ENCODE measurements at regions not wholly inside any gene's neighbourhood (a gene's known extent, or its start where the extent isn't known, plus 50 kb on each side); places are given as distances from the start of the nearest gene placed in this dataset.

- H3K27ac ChIP-seq, result peak overlapping the region; percentile 84
- H3K27me3 ChIP-seq, result no peaks in the 10 kb centered on the region
- H3K4me3 ChIP-seq, result peak overlapping the region; percentile 36
- peak; percentile 2 to 82 for DNase-seq (ENCODE audit: low read depth in 1 of 2, low spot score in 1 of 2)
- H3K36me3 ChIP-seq, result peaks cover 13% of the 10 kb centered on the region
- H3K4me1 ChIP-seq (ENCODE audit: low read depth), result peaks cover 4% of the 10 kb centered on the region
- no peak for TF ChIP-seq CTCF (IDR thresholded peaks at IDR 0.05; ENCODE audit: low read depth, low read length)
- H3K9me3 ChIP-seq (ENCODE audit: low read depth), result no peaks in the 10 kb centered on the region
Observed at GRCh38 chr5:27472000-27472763, 433.8 kb upstream of the CDH9 start.

DNA sequence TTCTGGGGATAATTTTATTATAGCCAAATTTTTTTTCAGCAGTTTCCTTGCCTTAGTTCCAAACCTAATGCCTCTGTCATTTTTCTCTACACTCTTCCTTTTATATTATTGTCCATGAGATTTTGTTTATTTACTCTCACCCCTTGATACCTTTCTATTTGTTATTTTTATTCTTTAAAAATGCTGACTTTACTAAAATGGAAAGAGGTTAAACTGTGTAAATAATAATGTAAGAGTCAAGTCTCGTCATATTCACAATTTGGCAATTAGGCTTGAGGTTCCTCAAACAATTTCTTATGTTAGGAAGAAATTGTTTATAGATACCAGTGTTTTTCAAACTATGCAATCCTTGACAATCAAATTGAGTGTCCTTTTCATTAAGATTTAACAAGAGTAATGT, 428.6 kb upstream of the CDH9 start:
- Histone ChIP-seq H3K27ac (no peak overlapping the region), H3K27me3 (no peaks in the 10 kb centered on the region), H3K4me3 (no peak overlapping the region), H3K36me3 (no peaks in the 10 kb centered on the region), H3K4me1 (ENCODE audit: low read depth) (peaks cover 4% of the 10 kb centered on the region), H3K9me3 (ENCODE audit: low read depth) (no peaks in the 10 kb centered on the region)
- no peak for TF ChIP-seq CTCF (IDR thresholded peaks at IDR 0.05; ENCODE audit: low read depth, low read length)
- DNase-seq (ENCODE audit: low read depth in 1 of 2, low spot score in 1 of 2), result no peak

GRCh38 chr5:27465140-27465539, 426.8 kb upstream of the CDH9 start:
- Histone ChIP-seq H3K27ac (no peak overlapping the region), H3K36me3 (no peaks in the 10 kb centered on the region), H3K4me3 (no peak overlapping the region), H3K27me3 (no peaks in the 10 kb centered on the region), H3K4me1 (ENCODE audit: low read depth) (no peaks in the 10 kb centered on the region), H3K9me3 (ENCODE audit: low read depth) (no peaks in the 10 kb centered on the region)
- no peak for TF ChIP-seq CTCF (IDR thresholded peaks at IDR 0.05; ENCODE audit: low read depth, low read length)
- DNase-seq (ENCODE audit: low read depth in 1 of 2, low spot score in 1 of 2), result no peak

DNA sequence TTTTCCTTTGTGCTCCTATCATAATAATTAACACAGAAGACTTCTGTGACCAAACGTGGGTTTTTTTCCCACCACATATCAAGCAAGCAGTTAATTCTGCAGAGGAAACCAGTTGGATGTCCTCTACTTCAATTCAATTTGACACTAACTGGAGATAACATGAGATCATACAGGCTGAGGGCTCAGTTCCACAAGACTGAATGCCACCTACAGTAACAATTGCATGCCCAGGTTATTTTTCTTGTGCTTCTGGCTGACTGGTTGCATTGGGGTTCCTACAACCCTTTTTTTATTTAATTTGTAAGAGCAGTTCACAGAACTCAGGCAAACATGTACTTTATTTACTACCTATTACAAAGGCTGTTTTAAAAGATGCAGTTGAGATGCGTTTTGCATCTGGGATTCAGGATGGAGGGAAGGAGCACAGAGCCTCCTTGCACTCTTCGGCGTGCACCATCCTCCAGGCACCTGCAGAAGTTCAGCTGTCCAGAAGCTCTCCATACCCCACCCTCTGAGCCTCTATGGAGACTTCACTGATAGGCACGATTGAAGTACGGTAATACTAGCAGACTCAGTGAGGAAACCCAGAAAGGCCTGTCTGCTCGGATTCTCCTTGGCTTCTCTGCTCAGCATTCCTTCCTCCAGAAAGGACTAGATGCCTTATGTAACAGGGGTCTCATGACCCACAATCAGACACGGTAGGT, 425.2 kb upstream of the CDH9 start:
- Histone ChIP-seq H3K27me3 (no peaks in the 10 kb centered on the region), H3K4me3 (no peak overlapping the region), H3K9me3 (ENCODE audit: low read depth) (no peaks in the 10 kb centered on the region), H3K4me1 (ENCODE audit: low read depth) (no peaks in the 10 kb centered on the region), H3K36me3 (no peaks in the 10 kb centered on the region), H3K27ac (no peak overlapping the region)
- TF ChIP-seq CTCF (IDR thresholded peaks at IDR 0.05; ENCODE audit: low read depth, low read length), result no peak
- no peak for DNase-seq (ENCODE audit: low read depth in 1 of 2, low spot score in 1 of 2)

GRCh38 chr5:27462936-27463335, 424.6 kb upstream of the CDH9 start:
- Histone ChIP-seq H3K27ac (no peak overlapping the region), H3K4me1 (ENCODE audit: low read depth) (no peaks in the 10 kb centered on the region), H3K9me3 (ENCODE audit: low read depth) (no peaks in the 10 kb centered on the region), H3K4me3 (no peak overlapping the region), H3K36me3 (no peaks in the 10 kb centered on the region), H3K27me3 (no peaks in the 10 kb centered on the region)
- TF ChIP-seq CTCF (IDR thresholded peaks at IDR 0.05; ENCODE audit: low read depth, low read length), result no peak
- no peak for DNase-seq (ENCODE audit: low read depth in 1 of 2, low spot score in 1 of 2)

Data from cardiac muscle cell (in vitro differentiated cells and primary cell).